Natural killer cell (primary cell): ENCODE measurements at regions not wholly inside any gene's neighbourhood (a gene's known extent, or its start where the extent isn't known, plus 50 kb on each side); places are given as distances from the start of the nearest gene placed in this dataset.

Source experiments
- ATAC-seq, 3 donors: fragments of 150-1000 bp in 2 of 3; fragments of 200-7000 bp in 1 of 3; cut with Tn5 transposase; 1 replicate in 1 of 3; 2 replicates in 2 of 3; pipeline ENCODE4 v1.10.0; 2021; ENCODE audit warnings: mild to moderate bottlenecking in 2 of 3, moderate library complexity in 2 of 3
- DNase-seq, 2 donors: peaks; one replicate each; pipeline versions ENCODE4 v3.0.0 to v3.0.0-alpha.2; 2013 to 2021; ENCODE audit warnings: mixed read lengths in 1 of 2
- H3K27ac ChIP-seq: one replicate; pipeline ENCODE4 v1.5.1; 2013; ENCODE audit warnings: mild to moderate bottlenecking, low read length
- H3K27me3 ChIP-seq: one replicate; pipeline ENCODE4 v1.6.1; 2013; ENCODE audit warnings: low read length; ENCODE audit not compliant: control insufficient read depth, insufficient read depth
- H3K36me3 ChIP-seq: one replicate; pipeline ENCODE4 v1.6.1; 2013; ENCODE audit warnings: low read length; ENCODE audit not compliant: control insufficient read depth, insufficient read depth
- H3K4me1 ChIP-seq: one replicate; pipeline ENCODE4 v1.6.1; 2013; ENCODE audit warnings: low read length; ENCODE audit not compliant: control insufficient read depth, insufficient read depth
- H3K4me3 ChIP-seq: one replicate; pipeline ENCODE4 v1.5.1; 2013; ENCODE audit warnings: low read length
- H3K9me3 ChIP-seq: one replicate; pipeline ENCODE4 v1.6.1; 2013; ENCODE audit warnings: low read length; ENCODE audit not compliant: control insufficient read depth, insufficient read depth
- H3K27ac Mint-ChIP-seq, 2 donors: one replicate each; pipeline ENCODE4 v1.8.0; 2022; ENCODE audit warnings: mild to moderate bottlenecking in 2 of 2, mixed read lengths in 2 of 2, moderate library complexity in 1 of 2
- H3K27me3 Mint-ChIP-seq, 2 donors: one replicate each; pipeline ENCODE4 v1.8.0; 2022; ENCODE audit warnings: low read depth in 2 of 2, mixed read lengths in 2 of 2
- H3K36me3 Mint-ChIP-seq: one replicate; pipeline ENCODE4 v1.8.0; 2022; ENCODE audit warnings: mixed read lengths
- H3K4me1 Mint-ChIP-seq, 2 donors: one replicate each; pipeline ENCODE4 v1.8.0; 2022; ENCODE audit warnings: mixed read lengths in 2 of 2
- H3K4me3 Mint-ChIP-seq: one replicate; pipeline ENCODE4 v1.8.0; 2022; ENCODE audit warnings: mild to moderate bottlenecking, moderate library complexity, mixed read lengths
- H3K9me3 Mint-ChIP-seq, 2 donors: one replicate each; pipeline ENCODE4 v1.8.0; 2022; ENCODE audit warnings: mixed read lengths in 2 of 2
- WGBS: methylation state at CpG from one replicate; pipeline ENCODE4 v1.1.7; 2013; ENCODE audit warnings: missing lambda C conversion rate; ENCODE audit not compliant: insufficient coverage; 5-methylcytosine and 5-hydroxymethylcytosine counted together
- intact Hi-C: fragments of 100-400 bp; cut with micrococcal nuclease; formaldehyde crosslinking; loops from one replicate; pipeline ENCODE4 v1.14.2; 2022
- TF ChIP-seq, protein P1 (sequence below): fragments of 200-600 bp; IDR thresholded peaks from one replicate; pipeline ENCODE4 v1.8.0; 2022; ENCODE audit warnings: antibody characterized with exemption

DNA sequence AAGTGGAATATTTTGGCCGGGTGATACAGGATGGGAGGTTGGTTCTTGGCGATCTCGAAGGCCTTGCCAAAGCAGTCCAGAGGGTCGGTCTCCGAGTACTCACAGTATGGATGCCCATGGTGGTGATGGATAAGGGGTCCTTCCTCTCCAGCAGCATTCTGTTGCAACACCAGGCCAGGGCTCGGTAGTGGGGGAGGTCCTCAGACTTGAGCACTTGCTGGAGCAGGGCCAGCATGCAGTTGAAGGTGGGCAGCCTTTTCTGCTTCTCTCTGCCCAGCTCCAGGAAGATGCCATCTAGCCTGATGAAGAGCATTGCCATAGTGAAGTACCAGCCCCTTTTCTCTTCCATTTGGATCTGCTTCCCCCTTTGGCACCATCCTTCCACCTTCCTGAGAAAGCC lies 99.4 kb upstream of the MCHR2 start:
- Histone ChIP-seq H3K4me3 (no peak overlapping the region), H3K4me1 (no peaks in the 10 kb centered on the region), H3K9me3 (no peaks in the 10 kb centered on the region), H3K36me3 (no peaks in the 10 kb centered on the region), H3K27ac (no peak overlapping the region), H3K27me3 (no peaks in the 10 kb centered on the region)
- no peak overlapping the region for H3K4me3 Mint-ChIP-seq
- H3K9me3 Mint-ChIP-seq: no peaks in the 10 kb centered on the region
- TF ChIP-seq, protein P1, sequence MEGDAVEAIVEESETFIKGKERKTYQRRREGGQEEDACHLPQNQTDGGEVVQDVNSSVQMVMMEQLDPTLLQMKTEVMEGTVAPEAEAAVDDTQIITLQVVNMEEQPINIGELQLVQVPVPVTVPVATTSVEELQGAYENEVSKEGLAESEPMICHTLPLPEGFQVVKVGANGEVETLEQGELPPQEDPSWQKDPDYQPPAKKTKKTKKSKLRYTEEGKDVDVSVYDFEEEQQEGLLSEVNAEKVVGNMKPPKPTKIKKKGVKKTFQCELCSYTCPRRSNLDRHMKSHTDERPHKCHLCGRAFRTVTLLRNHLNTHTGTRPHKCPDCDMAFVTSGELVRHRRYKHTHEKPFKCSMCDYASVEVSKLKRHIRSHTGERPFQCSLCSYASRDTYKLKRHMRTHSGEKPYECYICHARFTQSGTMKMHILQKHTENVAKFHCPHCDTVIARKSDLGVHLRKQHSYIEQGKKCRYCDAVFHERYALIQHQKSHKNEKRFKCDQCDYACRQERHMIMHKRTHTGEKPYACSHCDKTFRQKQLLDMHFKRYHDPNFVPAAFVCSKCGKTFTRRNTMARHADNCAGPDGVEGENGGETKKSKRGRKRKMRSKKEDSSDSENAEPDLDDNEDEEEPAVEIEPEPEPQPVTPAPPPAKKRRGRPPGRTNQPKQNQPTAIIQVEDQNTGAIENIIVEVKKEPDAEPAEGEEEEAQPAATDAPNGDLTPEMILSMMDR: no peak
- intact Hi-C loops: loop anchor here (10.0 kb wide), 1 partner anchor 629 kb away; no protein-coding TSS in a partner anchor
- no peaks in the 10 kb centered on the region for H3K36me3 Mint-ChIP-seq
- DNase-seq (no peak), ATAC-seq (no peak)
- no peak overlapping the region for H3K27ac Mint-ChIP-seq
- H3K4me1 Mint-ChIP-seq: no peaks in the 10 kb centered on the region
- WGBS: 91% methylated on average over 6 of the region's 6 CpGs
- H3K27me3 Mint-ChIP-seq: no peaks in the 10 kb centered on the region

DNA sequence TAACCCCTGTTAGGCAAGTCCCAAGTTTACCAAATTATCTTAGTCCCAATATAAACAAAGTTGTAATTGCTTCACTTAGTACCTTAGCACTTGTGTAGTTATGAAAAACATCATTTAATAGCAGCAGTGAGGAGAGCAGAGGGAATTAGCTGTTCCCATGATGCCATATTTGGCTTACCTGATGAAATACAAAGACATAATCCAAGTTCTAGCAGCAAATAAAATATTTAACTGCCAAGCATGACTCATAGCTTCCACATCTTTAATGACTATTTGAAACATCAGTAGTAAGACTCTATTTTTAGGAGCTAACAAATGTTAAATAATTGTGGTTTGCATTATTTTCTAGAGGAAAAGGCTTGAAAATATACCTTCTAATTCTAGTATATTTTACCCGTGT lies 94.0 kb upstream of the MCHR2 start:
- Histone ChIP-seq H3K9me3 (no peaks in the 10 kb centered on the region), H3K36me3 (no peaks in the 10 kb centered on the region), H3K27me3 (no peaks in the 10 kb centered on the region), H3K4me3 (no peak overlapping the region), H3K27ac (no peak overlapping the region), H3K4me1 (no peaks in the 10 kb centered on the region)
- no peak overlapping the region for H3K4me3 Mint-ChIP-seq
- no peak for DNase-seq
- H3K27me3 Mint-ChIP-seq: peaks cover 0 to 6% of the 10 kb centered on the region in 2 donors
- 86% methylated on average over 1 of the region's 1 CpG for WGBS
- ATAC-seq: no peak
- H3K9me3 Mint-ChIP-seq: no peaks in the 10 kb centered on the region
- no peaks in the 10 kb centered on the region for H3K4me1 Mint-ChIP-seq
- TF ChIP-seq, protein P1: no peak
- intact Hi-C loops: no loop called here
- H3K36me3 Mint-ChIP-seq: no peaks in the 10 kb centered on the region
- no peak overlapping the region for H3K27ac Mint-ChIP-seq

DNA sequence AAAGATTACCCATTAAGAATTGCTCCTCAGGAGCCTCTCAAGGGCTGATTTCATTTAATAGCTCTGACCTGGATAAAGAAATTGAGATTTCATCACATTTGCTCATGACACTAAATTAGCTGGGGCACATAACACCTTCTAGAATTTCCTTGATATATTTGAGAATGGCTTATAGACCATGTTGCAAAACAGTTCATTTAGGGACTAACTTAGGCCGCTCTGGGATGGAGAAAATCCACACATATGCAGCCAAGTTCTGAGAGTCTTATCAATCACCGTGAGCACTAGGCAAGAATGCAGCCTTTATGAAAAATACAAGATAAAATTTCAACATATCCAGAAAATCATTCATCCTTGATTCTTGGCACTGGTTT lies 91.0 kb upstream of the MCHR2 start:
- TF ChIP-seq, protein P1: no peak
- ATAC-seq: no peak
- H3K27ac Mint-ChIP-seq: no peak overlapping the region
- no peak overlapping the region for H3K4me3 ChIP-seq
- intact Hi-C loops: no loop called here
- 86% methylated on average over 2 of the region's 2 CpGs for WGBS
- H3K27me3 ChIP-seq: no peaks in the 10 kb centered on the region
- no peaks in the 10 kb centered on the region for H3K9me3 ChIP-seq
- H3K36me3 Mint-ChIP-seq: no peaks in the 10 kb centered on the region
- H3K27ac ChIP-seq: no peak overlapping the region
- no peak overlapping the region for H3K4me3 Mint-ChIP-seq
- DNase-seq: no peak
- no peaks in the 10 kb centered on the region for H3K4me1 ChIP-seq
- H3K4me1 Mint-ChIP-seq: no peaks in the 10 kb centered on the region
- H3K36me3 ChIP-seq: no peaks in the 10 kb centered on the region
- peaks cover 0 to 6% of the 10 kb centered on the region in 2 donors for H3K27me3 Mint-ChIP-seq
- peaks cover 0 to 2% of the 10 kb centered on the region in 2 donors for H3K9me3 Mint-ChIP-seq

DNA sequence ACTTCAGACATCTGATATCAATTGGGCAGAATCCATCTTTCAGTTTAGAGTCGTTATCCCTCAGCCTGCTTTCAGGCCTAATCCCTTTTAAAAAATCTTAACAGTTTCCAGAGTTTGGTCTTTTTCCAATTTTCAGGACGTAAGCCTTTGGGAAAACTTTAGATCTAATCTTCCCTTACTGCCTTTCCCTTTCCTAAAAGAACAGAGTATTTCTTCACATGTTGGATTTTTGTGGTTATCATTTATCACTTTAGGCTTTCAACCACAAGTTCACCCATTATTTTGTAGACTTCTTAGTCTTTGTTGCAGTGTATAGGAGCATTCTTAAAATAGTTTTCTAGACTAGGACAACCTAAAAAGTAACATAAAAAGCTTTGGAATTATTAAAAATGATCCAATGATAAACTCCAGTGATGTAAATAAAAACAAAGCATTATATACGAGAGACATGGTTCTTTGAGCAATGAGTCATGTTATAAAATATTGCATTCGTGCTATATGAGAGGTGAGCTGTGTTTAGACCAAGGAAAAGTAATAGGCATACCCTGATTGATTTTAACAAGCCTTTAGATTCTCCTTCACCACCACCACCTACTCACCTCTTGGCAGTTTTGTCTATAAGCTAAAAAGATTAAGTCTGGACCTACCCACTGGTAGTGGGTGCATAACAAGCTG lies 90.4 kb upstream of the MCHR2 start:
- no peaks in the 10 kb centered on the region for H3K36me3 Mint-ChIP-seq
- H3K4me3 Mint-ChIP-seq: no peak overlapping the region
- no peaks in the 10 kb centered on the region for H3K4me1 Mint-ChIP-seq
- no peak for ATAC-seq
- no peak for DNase-seq
- Histone ChIP-seq H3K4me1 (no peaks in the 10 kb centered on the region), H3K27ac (no peak overlapping the region), H3K27me3 (no peaks in the 10 kb centered on the region), H3K4me3 (no peak overlapping the region), H3K36me3 (no peaks in the 10 kb centered on the region), H3K9me3 (no peaks in the 10 kb centered on the region)
- no peak overlapping the region for H3K27ac Mint-ChIP-seq
- 39% methylated on average over 3 of the region's 4 CpGs for WGBS
- intact Hi-C loops: no loop called here
- H3K9me3 Mint-ChIP-seq: peaks cover 0 to 2% of the 10 kb centered on the region in 2 donors
- H3K27me3 Mint-ChIP-seq: peaks cover 0 to 6% of the 10 kb centered on the region in 2 donors
- TF ChIP-seq, protein P1: no peak
